Adipose tissue (tissue), 3 donors: ENCODE measurements at regions not wholly inside any gene's neighbourhood (a gene's known extent, or its start where the extent isn't known, plus 50 kb on each side); places are given as distances from the start of the nearest gene placed in this dataset.
"Not testable (repeated sequence)": the region's sequence is repeated elsewhere in the genome, so short reads cannot be mapped to it uniquely, and the experiment has no call there.

ENCODE experiments used
- H3K27ac ChIP-seq: one replicate; pipeline ENCODE4 v1.5.1; 2013; ENCODE audit warnings: low read depth, low read length
- WGBS, 3 donors: extraction: QIAGEN DNeasy Blood & Tissue Kit; methylation state at CpG; one replicate each; pipeline ENCODE4 v1.1.7; 2013; 5-methylcytosine and 5-hydroxymethylcytosine counted together
- donor health status: healthy with polysubstance abuse.
- donor health status: Bipolar disorder and iron deficiency.
- donor health status: healthy.

GRCh38 chr5:82470185-82470994 is 192.2 kb upstream of the RPS23 start:
- H3K27ac ChIP-seq = no peak overlapping the region
- WGBS, 3 donors = 77 to 87% (median 85%) methylated on average over 6 of the region's 6 CpGs

GRCh38 chr5:82466986-82467561 is 188.9 kb upstream of the RPS23 start:
- 61 to 83% (median 74%) methylated on average over 6 of the region's 6 CpGs for WGBS, 3 donors
- H3K27ac ChIP-seq = no peak overlapping the region

GRCh38 chr5:82465235-82465634 is 187.1 kb upstream of the RPS23 start:
- 82 to 94% (median 91%) methylated on average over 3 of the region's 3 CpGs for WGBS, 3 donors
- no peak overlapping the region for H3K27ac ChIP-seq

- 90 to 98% (median 93%) methylated on average over 6 of the region's 6 CpGs for WGBS, 3 donors
- H3K27ac ChIP-seq = no peak overlapping the region
Observed at GRCh38 chr5:82459626-82460025, 181.5 kb upstream of the RPS23 start.

GRCh38 chr5:82455317-82455716 is 177.2 kb upstream of the RPS23 start:
- WGBS, 3 donors = 86 to 94% (median 90%) methylated on average over 4 of the region's 4 CpGs
- not testable (repeated sequence) for H3K27ac ChIP-seq

- H3K27ac ChIP-seq = no peak overlapping the region
- 35 to 64% (median 57%) methylated on average over 2 of the region's 2 CpGs for WGBS, 3 donors
Observed at GRCh38 chr5:82448374-82448773, 170.2 kb upstream of the RPS23 start.

- WGBS, 3 donors = 76 to 86% (median 83%) methylated on average over 7 of the region's 7 CpGs
Observed at GRCh38 chr5:82447913-82448312, 169.8 kb upstream of the RPS23 start.

GRCh38 chr5:82446809-82447208 is 168.7 kb upstream of the RPS23 start:
- H3K27ac ChIP-seq = peak overlapping the region; percentile 77

More at GRCh38 chr5:82447913-82448312, 169.8 kb upstream of the RPS23 start:
- no peak overlapping the region for H3K27ac ChIP-seq

GRCh38 chr5:82445726-82446335 is 167.7 kb upstream of the RPS23 start:
- WGBS, 3 donors = 71 to 76% (median 72%) methylated on average over 3 of the region's 3 CpGs

GRCh38 chr5:82439750-82440445 is 161.7 kb upstream of the RPS23 start:
- H3K27ac ChIP-seq = no peak overlapping the region
- WGBS, 3 donors = 46 to 76% (median 62%) methylated on average over 4 of the region's 4 CpGs

More at GRCh38 chr5:82445726-82446335, 167.7 kb upstream of the RPS23 start:
- H3K27ac ChIP-seq = no peak overlapping the region

- 71 to 85% (median 78%) methylated on average over 4 of the region's 4 CpGs for WGBS, 3 donors
- H3K27ac ChIP-seq = not testable (repeated sequence)
Observed at GRCh38 chr5:82437565-82437964, 159.4 kb upstream of the RPS23 start.

- H3K27ac ChIP-seq = no peak overlapping the region
- WGBS, 3 donors = 62 to 88% (median 65%) methylated on average over 2 of the region's 2 CpGs
Observed at GRCh38 chr5:82436291-82436690, 158.1 kb upstream of the RPS23 start.

GRCh38 chr5:82434696-82435660 is 156.8 kb upstream of the RPS23 start:
- WGBS, 3 donors = 87 to 90% (median 87%) methylated on average over 24 to 30 of the region's 35 CpGs
- H3K27ac ChIP-seq = not testable (repeated sequence)

- 56 to 61% (median 57%) methylated on average over 4 of the region's 4 CpGs for WGBS, 3 donors
- no peak overlapping the region for H3K27ac ChIP-seq
Observed at GRCh38 chr5:82426464-82427154, 148.5 kb upstream of the RPS23 start.

- no peak overlapping the region for H3K27ac ChIP-seq
- 47 to 51% (median 48%) methylated on average over 3 of the region's 3 CpGs for WGBS, 3 donors
Observed at GRCh38 chr5:82425591-82425990, 147.4 kb upstream of the RPS23 start.

- H3K27ac ChIP-seq = no peak overlapping the region
- 38 to 85% (median 47%) methylated on average over 3 of the region's 3 CpGs for WGBS, 3 donors
Observed at GRCh38 chr5:82424211-82424610, 146.1 kb upstream of the RPS23 start.

GRCh38 chr5:82422751-82423181 is 144.6 kb upstream of the RPS23 start:
- no peak overlapping the region for H3K27ac ChIP-seq
- 37 to 68% (median 42%) methylated on average over 6 of the region's 6 CpGs for WGBS, 3 donors
